Astrocyte (in vitro differentiated cells and primary cell): ENCODE measurements at regions not wholly inside any gene's neighbourhood (a gene's known extent, or its start where the extent isn't known, plus 50 kb on each side); places are given as distances from the start of the nearest gene placed in this dataset.

Experiments
- DNase-seq: peaks from one replicate; pipeline ENCODE4 v3.0.0-alpha.2; 2010; ENCODE audit warnings: low read depth
- FAIRE-seq: peaks from 2 replicates; lab custom pipeline; 2011; peaks lifted over from hg19 to GRCh38; lab: Jason Lieb, UNC
- H2AFZ ChIP-seq: 2 replicates; pipeline ENCODE4 v1.6.0; 2012; ENCODE audit warnings: low read depth, low read length, inconsistent platforms
- H3K27ac ChIP-seq: 2 replicates; pipeline ENCODE4 v1.5.1; 2011; ENCODE audit warnings: low read depth, low read length, inconsistent platforms
- H3K27me3 ChIP-seq: 2 replicates; pipeline ENCODE4 v1.6.0; 2011; ENCODE audit warnings: low read length, inconsistent platforms; ENCODE audit not compliant: insufficient read depth
- H3K36me3 ChIP-seq: 2 replicates; pipeline ENCODE4 v1.5.1; 2011; ENCODE audit warnings: low read length, inconsistent platforms; ENCODE audit not compliant: insufficient read depth
- H3K4me1 ChIP-seq: 2 replicates; pipeline ENCODE4 v1.5.1; 2011; ENCODE audit warnings: low read length, inconsistent platforms; ENCODE audit not compliant: insufficient read depth
- H3K4me2 ChIP-seq: 2 replicates; pipeline ENCODE4 v1.6.0; 2012; ENCODE audit warnings: low read length, inconsistent platforms
- H3K4me3 ChIP-seq: 2 replicates; pipeline ENCODE4 v1.5.1; 2011; ENCODE audit warnings: low read depth, mild to moderate bottlenecking, low read length, inconsistent platforms; ENCODE audit not compliant: insufficient read depth
- H3K79me2 ChIP-seq: 2 replicates; pipeline ENCODE4 v1.6.0; 2012; ENCODE audit warnings: mild to moderate bottlenecking, low read length, inconsistent platforms; ENCODE audit not compliant: insufficient read depth
- H3K9ac ChIP-seq: 2 replicates; pipeline ENCODE4 v1.6.0; 2012; ENCODE audit warnings: mild to moderate bottlenecking, low read length, inconsistent platforms
- H3K9me3 ChIP-seq: 2 replicates; pipeline ENCODE4 v1.5.1; 2012; ENCODE audit warnings: low read depth, mild to moderate bottlenecking, low read length, inconsistent platforms; ENCODE audit not compliant: insufficient read depth
- H4K20me1 ChIP-seq: 2 replicates; pipeline ENCODE4 v1.6.0; 2012; ENCODE audit warnings: low read length, inconsistent platforms; ENCODE audit not compliant: insufficient read depth
- H3K27ac Mint-ChIP-seq: one replicate; pipeline ENCODE4 v1.8.0; 2021; ENCODE audit warnings: mild to moderate bottlenecking, mixed read lengths; ENCODE audit not compliant: unreplicated experiment
- H3K27me3 Mint-ChIP-seq: one replicate; pipeline ENCODE4 v1.8.0; 2021; ENCODE audit warnings: low read depth, mixed read lengths; ENCODE audit not compliant: unreplicated experiment
- H3K36me3 Mint-ChIP-seq: one replicate; pipeline ENCODE4 v1.8.0; 2021; ENCODE audit warnings: low read depth, mixed read lengths; ENCODE audit not compliant: unreplicated experiment
- H3K4me1 Mint-ChIP-seq: one replicate; pipeline ENCODE4 v1.8.0; 2021; ENCODE audit warnings: low read depth, mixed read lengths; ENCODE audit not compliant: unreplicated experiment
- H3K4me3 Mint-ChIP-seq: one replicate; pipeline ENCODE4 v1.8.0; 2021; ENCODE audit warnings: mild to moderate bottlenecking, moderate library complexity, mixed read lengths; ENCODE audit not compliant: unreplicated experiment
- H3K9me3 Mint-ChIP-seq: one replicate; pipeline ENCODE4 v1.8.0; 2021; ENCODE audit warnings: mild to moderate bottlenecking, mixed read lengths; ENCODE audit not compliant: unreplicated experiment
- EZH2 ChIP-seq: IDR thresholded peaks from 2 replicates; pipeline ENCODE4 v1.6.1; 2012; ENCODE audit warnings: mild to moderate bottlenecking, low read length, inconsistent platforms; ENCODE audit not compliant: insufficient read depth
- TF ChIP-seq, protein P1 (sequence below): IDR thresholded peaks from 2 replicates; pipeline ENCODE4 v1.5.1; 2011; ENCODE audit warnings: low read depth, mild to moderate bottlenecking, inconsistent platforms, low read length, moderate library complexity; ENCODE audit not compliant: insufficient read depth

DNA sequence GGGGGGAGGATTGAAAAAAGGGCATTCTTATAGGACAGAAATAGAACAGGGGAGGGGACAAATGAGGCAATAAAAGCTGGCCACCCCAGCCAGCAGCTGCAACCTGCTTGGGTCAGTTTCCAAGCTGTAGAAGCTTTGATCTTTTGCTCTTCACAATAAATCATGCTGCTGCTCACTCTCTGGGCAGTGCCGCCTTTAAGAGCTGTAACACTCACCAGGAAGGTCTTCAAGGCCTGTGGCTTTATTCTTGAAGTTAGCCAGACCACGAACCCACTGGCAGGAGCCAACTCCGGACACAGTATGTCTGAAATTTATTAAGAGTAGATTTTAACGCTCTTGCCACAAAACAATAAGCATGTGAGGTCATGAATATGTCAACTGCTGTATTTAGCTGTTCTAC lies 649.9 kb upstream of the RAB6C start:
- Histone ChIP-seq H3K27ac (no peak overlapping the region), H3K4me1 (no peaks in the 10 kb centered on the region), H3K4me2 (no peak overlapping the region), H3K79me2 (no peaks in the 10 kb centered on the region), H2AFZ (no peak overlapping the region), H3K9me3 (no peaks in the 10 kb centered on the region), H3K4me3 (no peak overlapping the region), H3K27me3 (no peaks in the 10 kb centered on the region), H4K20me1 (no peaks in the 10 kb centered on the region), H3K36me3 (no peaks in the 10 kb centered on the region), H3K9ac (no peak overlapping the region)
- Mint-ChIP-seq H3K27me3 (peaks cover 2% of the 10 kb centered on the region), H3K4me3 (no peak overlapping the region), H3K9me3 (no peaks in the 10 kb centered on the region), H3K36me3 (no peaks in the 10 kb centered on the region), H3K4me1 (no peaks in the 10 kb centered on the region), H3K27ac (no peak overlapping the region)
- TF ChIP-seq, protein P1, sequence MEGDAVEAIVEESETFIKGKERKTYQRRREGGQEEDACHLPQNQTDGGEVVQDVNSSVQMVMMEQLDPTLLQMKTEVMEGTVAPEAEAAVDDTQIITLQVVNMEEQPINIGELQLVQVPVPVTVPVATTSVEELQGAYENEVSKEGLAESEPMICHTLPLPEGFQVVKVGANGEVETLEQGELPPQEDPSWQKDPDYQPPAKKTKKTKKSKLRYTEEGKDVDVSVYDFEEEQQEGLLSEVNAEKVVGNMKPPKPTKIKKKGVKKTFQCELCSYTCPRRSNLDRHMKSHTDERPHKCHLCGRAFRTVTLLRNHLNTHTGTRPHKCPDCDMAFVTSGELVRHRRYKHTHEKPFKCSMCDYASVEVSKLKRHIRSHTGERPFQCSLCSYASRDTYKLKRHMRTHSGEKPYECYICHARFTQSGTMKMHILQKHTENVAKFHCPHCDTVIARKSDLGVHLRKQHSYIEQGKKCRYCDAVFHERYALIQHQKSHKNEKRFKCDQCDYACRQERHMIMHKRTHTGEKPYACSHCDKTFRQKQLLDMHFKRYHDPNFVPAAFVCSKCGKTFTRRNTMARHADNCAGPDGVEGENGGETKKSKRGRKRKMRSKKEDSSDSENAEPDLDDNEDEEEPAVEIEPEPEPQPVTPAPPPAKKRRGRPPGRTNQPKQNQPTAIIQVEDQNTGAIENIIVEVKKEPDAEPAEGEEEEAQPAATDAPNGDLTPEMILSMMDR: no peak
- no peak for TF ChIP-seq EZH2
- FAIRE-seq (no peak), DNase-seq (no peak)

DNA sequence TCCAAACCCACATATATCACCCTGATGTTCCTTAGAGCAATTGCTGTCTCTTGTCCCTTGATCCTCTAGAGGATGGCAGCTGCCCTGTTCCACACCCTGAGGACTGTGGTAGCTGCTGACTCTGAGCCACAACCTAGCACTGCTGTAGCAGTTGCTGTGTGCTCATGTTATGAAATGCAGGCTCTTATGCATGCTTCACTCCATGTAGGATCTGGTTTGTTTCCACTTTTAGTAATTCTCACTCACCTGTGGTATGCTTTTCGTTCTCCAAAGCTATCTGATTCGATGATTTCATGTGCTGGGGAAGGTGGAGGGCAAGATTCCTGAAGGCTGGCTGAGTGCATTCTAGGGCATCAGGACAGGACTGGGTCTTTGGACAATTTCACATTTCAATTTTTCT lies 649.0 kb upstream of the RAB6C start:
- H3K4me1 Mint-ChIP-seq: no peaks in the 10 kb centered on the region
- Histone ChIP-seq H4K20me1 (no peaks in the 10 kb centered on the region), H3K4me3 (no peak overlapping the region), H3K79me2 (no peaks in the 10 kb centered on the region), H3K27ac (no peak overlapping the region), H3K9me3 (no peaks in the 10 kb centered on the region), H3K27me3 (no peaks in the 10 kb centered on the region), H3K4me2 (no peak overlapping the region), H3K36me3 (no peaks in the 10 kb centered on the region), H3K4me1 (no peaks in the 10 kb centered on the region), H2AFZ (no peak overlapping the region), H3K9ac (no peak overlapping the region)
- no peak for DNase-seq
- no peak overlapping the region for H3K27ac Mint-ChIP-seq
- no peaks in the 10 kb centered on the region for H3K27me3 Mint-ChIP-seq
- no peaks in the 10 kb centered on the region for H3K9me3 Mint-ChIP-seq
- TF ChIP-seq EZH2: no peak
- TF ChIP-seq, protein P1: no peak
- H3K4me3 Mint-ChIP-seq: no peak overlapping the region
- H3K36me3 Mint-ChIP-seq: no peaks in the 10 kb centered on the region
- FAIRE-seq: no peak

DNA sequence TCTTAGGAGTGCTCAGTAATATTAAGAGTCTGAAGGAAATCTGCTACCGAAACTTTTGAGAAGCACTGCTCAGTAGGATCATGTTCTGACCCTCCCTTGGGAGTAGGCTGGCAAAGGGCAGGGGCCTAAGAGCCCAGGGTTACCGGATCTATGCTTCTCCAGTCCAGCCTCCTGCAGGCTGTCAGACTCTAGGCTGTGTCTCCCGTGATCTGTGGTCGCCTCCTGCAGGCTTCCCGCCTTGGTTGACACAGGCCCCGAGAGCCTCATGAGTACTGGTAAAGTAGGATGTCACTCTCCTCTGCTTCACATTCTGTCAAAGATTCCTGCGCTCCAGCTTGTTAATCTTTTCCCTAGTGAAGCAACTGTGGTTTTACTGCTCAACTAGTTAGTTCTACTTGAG lies 647.8 kb upstream of the RAB6C start:
- Mint-ChIP-seq H3K9me3 (no peaks in the 10 kb centered on the region), H3K27me3 (peaks cover 7% of the 10 kb centered on the region), H3K4me3 (no peak overlapping the region), H3K27ac (no peak overlapping the region), H3K4me1 (no peaks in the 10 kb centered on the region), H3K36me3 (no peaks in the 10 kb centered on the region)
- H3K27me3 ChIP-seq: no peaks in the 10 kb centered on the region
- DNase-seq (no peak), FAIRE-seq (no peak)
- H3K4me3 ChIP-seq: no peak overlapping the region
- no peaks in the 10 kb centered on the region for H3K4me1 ChIP-seq
- H3K79me2 ChIP-seq: no peaks in the 10 kb centered on the region
- H3K9ac ChIP-seq: no peak overlapping the region
- no peaks in the 10 kb centered on the region for H3K9me3 ChIP-seq
- H4K20me1 ChIP-seq: no peaks in the 10 kb centered on the region
- no peaks in the 10 kb centered on the region for H3K36me3 ChIP-seq
- TF ChIP-seq, protein P1: no peak
- no peak for TF ChIP-seq EZH2
- H3K4me2 ChIP-seq: no peak overlapping the region
- H3K27ac ChIP-seq: no peak overlapping the region
- H2AFZ ChIP-seq: no peak overlapping the region
